GM19193 (cell line): ENCODE measurements at regions not wholly inside any gene's neighbourhood (a gene's known extent, or its start where the extent isn't known, plus 50 kb on each side); places are given as distances from the start of the nearest gene placed in this dataset.

ENCODE experiments used
- POLR2A ChIP-seq: IDR thresholded peaks from 4 replicates; pipeline ENCODE4 v1.6.1; 2011; ENCODE audit not compliant: insufficient read depth, insufficient read length; ENCODE audit errors: extremely low read depth

- TF ChIP-seq POLR2A, result no peak
Measured at GRCh38 chr16:80489173-80489572, 51.6 kb upstream of the DYNLRB2 start.

GRCh38 chr16:80488167-80488566 lies 52.6 kb upstream of the DYNLRB2 start:
- TF ChIP-seq POLR2A, result no peak

- TF ChIP-seq POLR2A, result no peak
Measured at GRCh38 chr16:80480664-80481063, 60.1 kb upstream of the DYNLRB2 start.

- TF ChIP-seq POLR2A, result no peak
Measured at GRCh38 chr16:80477838-80478237, 63.0 kb upstream of the DYNLRB2 start.

- no peak for TF ChIP-seq POLR2A
Measured at GRCh38 chr16:80468029-80468428, 72.8 kb upstream of the DYNLRB2 start.

- no peak for TF ChIP-seq POLR2A
Measured at GRCh38 chr16:80466024-80466987, 74.5 kb upstream of the DYNLRB2 start.

- TF ChIP-seq POLR2A, result no peak
Measured at GRCh38 chr16:80463751-80464495, 76.9 kb upstream of the DYNLRB2 start.

GRCh38 chr16:80463326-80463725 lies 77.5 kb upstream of the DYNLRB2 start:
- TF ChIP-seq POLR2A, result no peak

GRCh38 chr16:80462917-80463316 lies 77.9 kb upstream of the DYNLRB2 start:
- TF ChIP-seq POLR2A, result no peak

- TF ChIP-seq POLR2A, result no peak
Measured at GRCh38 chr16:80460988-80461387, 79.8 kb upstream of the DYNLRB2 start.

- TF ChIP-seq POLR2A, result no peak
Measured at GRCh38 chr16:80459966-80460365, 80.8 kb upstream of the DYNLRB2 start.

- TF ChIP-seq POLR2A, result no peak
Measured at GRCh38 chr16:80459331-80459777, 81.4 kb upstream of the DYNLRB2 start.

- no peak for TF ChIP-seq POLR2A
Measured at GRCh38 chr16:80457871-80458270, 82.9 kb upstream of the DYNLRB2 start.

- TF ChIP-seq POLR2A, result no peak
Measured at GRCh38 chr16:80454802-80455201, 86.0 kb upstream of the DYNLRB2 start.

GRCh38 chr16:80449392-80449791 lies 91.4 kb upstream of the DYNLRB2 start:
- TF ChIP-seq POLR2A, result no peak

- no peak for TF ChIP-seq POLR2A
Measured at GRCh38 chr16:80447241-80447640, 93.6 kb upstream of the DYNLRB2 start.
